SK-N-SH (cell line): ENCODE measurements at regions not wholly inside any gene's neighbourhood (a gene's known extent, or its start where the extent isn't known, plus 50 kb on each side); places are given as distances from the start of the nearest gene placed in this dataset.

ENCODE experiments used
- CTCF ChIA-PET: fragments of 300-600, 350-600 bp; formaldehyde crosslinking; extraction: SDS; loops from one replicate; lab custom pipeline; 2021; lab: Yijun Ruan, JAX
- POLR2A ChIA-PET: fragments of 350-600 bp; sonication (Branson Sonifier 250); formaldehyde crosslinking; extraction: SDS; loops from one replicate; lab custom pipeline; 2020; ENCODE audit warnings: antibody characterized with exemption, inconsistent platforms; lab: Yijun Ruan, JAX
- DNase-seq: peaks from one replicate; pipeline ENCODE4 v3.0.0; 2012
- H2AFZ ChIP-seq: fragments of 200-600 bp; sonication (generic); 2 replicates; pipeline ENCODE4 v1.8.1; 2016; ENCODE audit warnings: antibody characterized with exemption, mild to moderate bottlenecking, low read depth
- H3F3A ChIP-seq: fragments of 200-600 bp; sonication (generic); replicated peaks from 2 replicates; pipeline ENCODE3; 2016; ENCODE audit warnings: antibody characterized with exemption, mild to moderate bottlenecking; ENCODE audit not compliant: insufficient read depth
- H3K27ac ChIP-seq, 2 experiments: fragments of 200-500 bp in 1 of 2; fragments of 200-600 bp in 1 of 2; sonication (Bioruptor generic) in 1 of 2; sonication (generic), shearing (Covaris generic) in 1 of 2; 2 replicates each; pipeline versions ENCODE4 v1.5.1 to v1.6.1; 2014 to 2016; ENCODE audit warnings: low read depth in 2 of 2, inconsistent platforms in 1 of 2, low read length in 1 of 2, mild to moderate bottlenecking in 1 of 2, mixed read lengths in 1 of 2
- H3K27me3 ChIP-seq: fragments of 200-600 bp; sonication (generic), shearing (Covaris generic); 2 replicates; pipeline ENCODE4 v1.6.1; 2016; ENCODE audit warnings: mixed run types; ENCODE audit not compliant: insufficient read depth
- H3K36me3 ChIP-seq, 2 experiments: fragments of 200-500 bp in 1 of 2; fragments of 200-600 bp in 1 of 2; sonication (Bioruptor generic) in 1 of 2; sonication (generic) in 1 of 2; replicated peaks in 1 of 2; 2 replicates each; pipeline versions ENCODE3 to v1.5.1; 2014 to 2016; ENCODE audit warnings: low read length in 1 of 2, mild to moderate bottlenecking in 1 of 2; ENCODE audit not compliant: insufficient read depth in 2 of 2, control insufficient read depth in 1 of 2
- H3K4me1 ChIP-seq, 2 experiments: fragments of 200-500 bp in 1 of 2; fragments of 200-600 bp in 1 of 2; sonication (Bioruptor generic) in 1 of 2; sonication (generic), shearing (Covaris generic) in 1 of 2; 2 replicates each; pipeline versions ENCODE4 v1.5.1 to v1.6.1; 2014 to 2016; ENCODE audit warnings: low read depth in 1 of 2, low read length in 1 of 2, mixed run types in 1 of 2; ENCODE audit not compliant: insufficient read depth in 2 of 2, control insufficient read depth in 1 of 2
- H3K4me2 ChIP-seq: fragments of 200-600 bp; sonication (generic), shearing (Covaris generic); 2 replicates; pipeline ENCODE4 v1.6.1; 2017; ENCODE audit warnings: mixed run types
- H3K4me3 ChIP-seq, 2 experiments: fragments of 200-500 bp in 1 of 2; fragments of 200-600 bp in 1 of 2; sonication (Bioruptor generic) in 1 of 2; sonication (generic), shearing (Covaris generic) in 1 of 2; 2 replicates each; pipeline versions ENCODE4 v1.5.1 to v1.8.1; 2014 to 2016; ENCODE audit warnings: low read depth in 2 of 2, inconsistent platforms in 1 of 2, low read length in 1 of 2, mild to moderate bottlenecking in 1 of 2, mixed read lengths in 1 of 2, moderate library complexity in 1 of 2
- H3K79me2 ChIP-seq: fragments of 200-600 bp; sonication (generic); 2 replicates; pipeline ENCODE4 v1.8.1; 2017; ENCODE audit warnings: mild to moderate bottlenecking; ENCODE audit not compliant: insufficient read depth
- H3K9ac ChIP-seq: fragments of 200-600 bp; sonication (generic); 2 replicates; pipeline ENCODE4 v1.6.1; 2017; ENCODE audit warnings: mixed run types
- H3K9me2 ChIP-seq: fragments of 200-600 bp; sonication (generic); 2 replicates; pipeline ENCODE4 v1.6.1; 2017; ENCODE audit warnings: mixed run types
- H3K9me3 ChIP-seq: fragments of 200-600 bp; sonication (generic); 2 replicates; pipeline ENCODE4 v1.6.1; 2017; ENCODE audit warnings: mixed run types, mild to moderate bottlenecking, moderate library complexity
- H4K20me1 ChIP-seq: fragments of 200-600 bp; sonication (generic); 2 replicates; pipeline ENCODE4 v1.6.1; 2017; ENCODE audit warnings: mild to moderate bottlenecking, mixed run types; ENCODE audit not compliant: insufficient read depth
- CHD2 ChIP-seq: fragments of 150-350 bp; IDR thresholded peaks from 2 replicates; pipeline ENCODE4 v1.6.1; 2018; ENCODE audit warnings: low read length; ENCODE audit not compliant: partially characterized antibody
- CTCF ChIP-seq: fragments of 200-600 bp; sonication (generic); IDR thresholded peaks from 2 replicates; pipeline ENCODE4 v1.6.1; 2017; ENCODE audit warnings: antibody characterized with exemption, mild to moderate bottlenecking, moderate library complexity
- ELF1 ChIP-seq: IDR thresholded peaks from 2 replicates; pipeline ENCODE4 v1.4.0; 2012
- FOSL2 ChIP-seq: IDR thresholded peaks from 2 replicates; pipeline ENCODE4 v1.4.0; 2012; ENCODE audit warnings: low read depth, mild to moderate bottlenecking, moderate library complexity, borderline replicate concordance
- FOXJ3 ChIP-seq: sonication (generic); formaldehyde crosslinking; IDR thresholded peaks from 2 replicates; pipeline ENCODE4 v1.5.1; 2020; ENCODE audit warnings: mild to moderate bottlenecking, missing genetic modification reagents
- FOXM1 ChIP-seq: IDR thresholded peaks from 2 replicates; pipeline ENCODE4 v1.4.0; 2012; ENCODE audit warnings: low read depth, mild to moderate bottlenecking
- GATA2 ChIP-seq: sonication (generic); formaldehyde crosslinking; IDR thresholded peaks from 2 replicates; pipeline ENCODE4 v1.5.0; 2020; ENCODE audit warnings: mild to moderate bottlenecking, missing genetic modification reagents
- MEF2A ChIP-seq: IDR thresholded peaks from 2 replicates; pipeline ENCODE4 v1.4.0; 2012; ENCODE audit warnings: low read depth, borderline replicate concordance
- NRF1 ChIP-seq: IDR thresholded peaks from 2 replicates; pipeline ENCODE4 v1.6.1; 2012; ENCODE audit warnings: low read depth, mild to moderate bottlenecking, low read length
- RAD21 ChIP-seq: IDR thresholded peaks from 2 replicates; pipeline ENCODE4 v1.6.1; 2012; ENCODE audit warnings: mild to moderate bottlenecking, low read length
- REST ChIP-seq: IDR thresholded peaks from 2 replicates; pipeline ENCODE4 v1.6.1; 2012; ENCODE audit warnings: mild to moderate bottlenecking, low read depth, low read length, moderate library complexity
- RFX5 ChIP-seq: IDR thresholded peaks from 2 replicates; pipeline ENCODE4 v1.6.1; 2012; ENCODE audit warnings: mild to moderate bottlenecking, improper control_type of control experiment, low read length
- TAF1 ChIP-seq: IDR thresholded peaks from 2 replicates; pipeline ENCODE4 v1.6.1; 2012; ENCODE audit warnings: low read depth, mild to moderate bottlenecking, low read length, moderate library complexity, borderline replicate concordance
- USF1 ChIP-seq: IDR thresholded peaks from 2 replicates; pipeline ENCODE4 v1.4.0; 2012; ENCODE audit warnings: low read depth, borderline replicate concordance
- USF2 ChIP-seq: fragments of 150-350 bp; IDR thresholded peaks from 2 replicates; pipeline ENCODE4 v1.6.1; 2017; ENCODE audit warnings: antibody characterized with exemption, low read length, low read depth, borderline replicate concordance
- WGBS: methylation state at CpG from one replicate; pipeline ENCODE4 v1.1.6; 2017; ENCODE audit warnings: low lambda C conversion rate; 5-methylcytosine and 5-hydroxymethylcytosine counted together

- 69% methylated on average over 11 of the region's 11 CpGs for WGBS
- H3K4me2 ChIP-seq, result no peak overlapping the region
- CTCF ChIA-PET, result interaction anchor here (2.6 kb wide), 1 partner anchor 30 kb away, joined by 12 read pairs; no protein-coding TSS in a partner anchor
- no peaks in the 10 kb centered on the region for H3K36me3 ChIP-seq
- H2AFZ ChIP-seq, result no peak overlapping the region
- no peaks in the 10 kb centered on the region for H3F3A ChIP-seq
- H3K27me3 ChIP-seq, result no peaks in the 10 kb centered on the region; the same call in 1 of the 2 replicates
- no peak overlapping the region for H3K27ac ChIP-seq
- no peaks in the 10 kb centered on the region for H3K9me2 ChIP-seq
- no peaks in the 10 kb centered on the region for H4K20me1 ChIP-seq
- POLR2A ChIA-PET, result no interaction called here
- no peaks in the 10 kb centered on the region for H3K79me2 ChIP-seq
- TF ChIP-seq CTCF (no peak), FOXJ3 (CRISPR knock-in tag) (no peak), FOXM1 (no peak), TAF1 (no peak), NRF1 (no peak), USF1 (no peak), FOSL2 (no peak), MEF2A (no peak), CHD2 (no peak), RFX5 (no peak)
- H3K4me3 ChIP-seq, result no peak overlapping the region
- no peak for DNase-seq
- no peaks in the 10 kb centered on the region for H3K9me3 ChIP-seq
- H3K9ac ChIP-seq, result no peak overlapping the region
- H3K4me1 ChIP-seq, result peaks cover 0 to 16% of the 10 kb centered on the region in 2 experiments; a peak in 1 of 4 replicates
Measured at GRCh38 chr15:31158858-31159569, 57.5 kb upstream of the TRPM1 start.

GRCh38 chr15:31159837-31160236, 58.3 kb upstream of the TRPM1 start:
- Histone ChIP-seq H3K27me3 (no peaks in the 10 kb centered on the region; the same call in 1 of the 2 replicates), H3K9ac (no peak overlapping the region), H3K4me1 (peaks cover 0 to 16% of the 10 kb centered on the region in 2 experiments; a peak in 1 of 4 replicates)
- TF ChIP-seq GATA2, result no peak
- TF ChIP-seq USF2, result no peak
- TF ChIP-seq REST, result no peak
- no peak for TF ChIP-seq ELF1
- no peak for TF ChIP-seq RAD21
- TF ChIP-seq, all 33 proteins: peak for 0
- Histone ChIP-seq H3K4me2 (no peak overlapping the region), H3K27ac (no peak overlapping the region), H3K4me3 (no peak overlapping the region), H3K9me3 (no peaks in the 10 kb centered on the region), H3K9me2 (no peaks in the 10 kb centered on the region), H3K36me3 (no peaks in the 10 kb centered on the region), H3F3A (no peaks in the 10 kb centered on the region), H3K79me2 (no peaks in the 10 kb centered on the region), H4K20me1 (no peaks in the 10 kb centered on the region), H2AFZ (no peak overlapping the region)
- DNase-seq, result peak; percentile 58
- ChIA-PET CTCF (interaction anchor here (0.7 to 2.6 kb wide), 2 partner anchors 31 to 41 kb away, joined by 3 to 12 read pairs; no protein-coding TSS in a partner anchor), POLR2A (no interaction called here)
- 48% methylated on average over 4 of the region's 6 CpGs for WGBS
